B cell (primary cell): ENCODE measurements at regions not wholly inside any gene's neighbourhood (a gene's known extent, or its start where the extent isn't known, plus 50 kb on each side); places are given as distances from the start of the nearest gene placed in this dataset.

ENCODE experiments used
- EZH2 ChIP-seq: IDR thresholded peaks from 2 replicates; pipeline ENCODE4 v1.6.1; 2012; ENCODE audit warnings: borderline replicate concordance, low read depth, mild to moderate bottlenecking, moderate library complexity, low read length; ENCODE audit not compliant: insufficient read depth, poor library complexity, severe bottlenecking
- TF ChIP-seq, protein P1 (sequence below): fragments of 200-600 bp; IDR thresholded peaks from one replicate; pipeline ENCODE4 v1.8.0; 2022; ENCODE audit warnings: antibody characterized with exemption, mild to moderate bottlenecking

DNA sequence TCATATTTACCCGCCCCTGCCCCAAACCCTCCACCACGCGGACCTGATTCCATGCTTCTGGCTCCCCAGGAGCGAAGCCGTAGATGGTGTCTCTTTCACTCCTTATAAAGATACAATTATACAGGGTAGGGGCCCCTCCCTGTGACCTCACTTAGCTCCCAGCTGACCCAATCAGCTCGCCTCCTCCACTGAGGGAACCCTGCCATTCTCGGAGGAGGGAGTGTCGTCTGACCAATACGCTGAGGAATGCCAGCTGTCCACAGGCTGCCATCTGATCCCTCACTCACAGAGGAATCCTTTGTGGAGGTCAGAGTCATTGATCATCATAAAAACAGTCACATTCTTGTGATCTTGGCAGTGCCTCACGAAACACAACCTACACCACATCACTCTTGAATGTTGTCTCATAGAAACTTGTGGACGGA is 67.5 kb upstream of the INSIG1 start:
- TF ChIP-seq, protein P1, sequence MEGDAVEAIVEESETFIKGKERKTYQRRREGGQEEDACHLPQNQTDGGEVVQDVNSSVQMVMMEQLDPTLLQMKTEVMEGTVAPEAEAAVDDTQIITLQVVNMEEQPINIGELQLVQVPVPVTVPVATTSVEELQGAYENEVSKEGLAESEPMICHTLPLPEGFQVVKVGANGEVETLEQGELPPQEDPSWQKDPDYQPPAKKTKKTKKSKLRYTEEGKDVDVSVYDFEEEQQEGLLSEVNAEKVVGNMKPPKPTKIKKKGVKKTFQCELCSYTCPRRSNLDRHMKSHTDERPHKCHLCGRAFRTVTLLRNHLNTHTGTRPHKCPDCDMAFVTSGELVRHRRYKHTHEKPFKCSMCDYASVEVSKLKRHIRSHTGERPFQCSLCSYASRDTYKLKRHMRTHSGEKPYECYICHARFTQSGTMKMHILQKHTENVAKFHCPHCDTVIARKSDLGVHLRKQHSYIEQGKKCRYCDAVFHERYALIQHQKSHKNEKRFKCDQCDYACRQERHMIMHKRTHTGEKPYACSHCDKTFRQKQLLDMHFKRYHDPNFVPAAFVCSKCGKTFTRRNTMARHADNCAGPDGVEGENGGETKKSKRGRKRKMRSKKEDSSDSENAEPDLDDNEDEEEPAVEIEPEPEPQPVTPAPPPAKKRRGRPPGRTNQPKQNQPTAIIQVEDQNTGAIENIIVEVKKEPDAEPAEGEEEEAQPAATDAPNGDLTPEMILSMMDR, result no peak
- TF ChIP-seq EZH2, result no peak
